ENCODE measurements at regions not wholly inside any gene's neighbourhood (a gene's known extent, or its start where the extent isn't known, plus 50 kb on each side); places are given as distances from the start of the nearest gene placed in this dataset.
"Not testable (repeated sequence)": the region's sequence is repeated elsewhere in the genome, so short reads cannot be mapped to it uniquely, and the experiment has no call there.

DNA sequence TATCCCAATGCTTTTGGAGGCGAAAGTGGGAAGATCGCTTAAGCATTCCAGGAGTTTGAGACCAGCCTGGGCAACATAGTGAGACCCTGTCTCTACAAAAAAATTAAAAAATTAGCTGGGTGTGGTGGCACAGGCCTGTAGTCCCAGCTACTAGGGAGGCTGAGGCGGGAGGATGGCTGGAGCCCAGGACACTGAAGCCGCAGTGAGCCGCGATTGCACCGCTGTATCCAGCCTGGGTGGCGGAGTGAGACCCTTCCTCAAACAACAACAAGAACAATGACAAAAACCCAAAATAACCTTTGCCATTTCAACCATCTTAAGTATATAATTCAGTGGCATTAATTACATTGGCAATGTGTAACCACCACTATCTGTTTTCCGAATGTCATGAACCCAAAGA, 108.9 kb upstream of the COL5A1 start:
- not testable (repeated sequence) for TF ChIP-seq PAX5 (IDR thresholded peaks at IDR 0.05; ENCODE audit: insufficient read depth, low read length, severe bottlenecking); TAF1 (IDR thresholded peaks at IDR 0.05; ENCODE audit: low read depth, low read length); POLR2A (IDR thresholded peaks at IDR 0.05; ENCODE audit: low read depth, low read length)

Measured in GM12891 (cell line).